ENCODE measurements at regions not wholly inside any gene's neighbourhood (a gene's known extent, or its start where the extent isn't known, plus 50 kb on each side); places are given as distances from the start of the nearest gene placed in this dataset.

GRCh38 chr12:126897102-126897501 is 1369.9 kb upstream of the TMEM132C start:
- Histone ChIP-seq H3K4me1 (no peaks in the 10 kb centered on the region), H3K9me3 (no peaks in the 10 kb centered on the region), H3K27me3 (no peaks in the 10 kb centered on the region), H3K36me3 (no peaks in the 10 kb centered on the region), H3K27ac (no peak overlapping the region), H3K4me3 (no peak overlapping the region)
- no peak for ATAC-seq
- 44% methylated on average over 1 of the region's 1 CpG for WGBS (ENCODE audit: insufficient coverage, low coverage, low lambda C conversion rate, missing lambda C conversion rate)
- intact Hi-C loops (cut with DNase I) = no loop called here
- DNase-seq = no peak
- no peak for TF ChIP-seq POLR2A (IDR thresholded peaks at IDR 0.05)
- TF ChIP-seq, protein P1, sequence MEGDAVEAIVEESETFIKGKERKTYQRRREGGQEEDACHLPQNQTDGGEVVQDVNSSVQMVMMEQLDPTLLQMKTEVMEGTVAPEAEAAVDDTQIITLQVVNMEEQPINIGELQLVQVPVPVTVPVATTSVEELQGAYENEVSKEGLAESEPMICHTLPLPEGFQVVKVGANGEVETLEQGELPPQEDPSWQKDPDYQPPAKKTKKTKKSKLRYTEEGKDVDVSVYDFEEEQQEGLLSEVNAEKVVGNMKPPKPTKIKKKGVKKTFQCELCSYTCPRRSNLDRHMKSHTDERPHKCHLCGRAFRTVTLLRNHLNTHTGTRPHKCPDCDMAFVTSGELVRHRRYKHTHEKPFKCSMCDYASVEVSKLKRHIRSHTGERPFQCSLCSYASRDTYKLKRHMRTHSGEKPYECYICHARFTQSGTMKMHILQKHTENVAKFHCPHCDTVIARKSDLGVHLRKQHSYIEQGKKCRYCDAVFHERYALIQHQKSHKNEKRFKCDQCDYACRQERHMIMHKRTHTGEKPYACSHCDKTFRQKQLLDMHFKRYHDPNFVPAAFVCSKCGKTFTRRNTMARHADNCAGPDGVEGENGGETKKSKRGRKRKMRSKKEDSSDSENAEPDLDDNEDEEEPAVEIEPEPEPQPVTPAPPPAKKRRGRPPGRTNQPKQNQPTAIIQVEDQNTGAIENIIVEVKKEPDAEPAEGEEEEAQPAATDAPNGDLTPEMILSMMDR (IDR thresholded peaks at IDR 0.05) = no peak

GRCh38 chr12:126897778-126898177 is 1369.2 kb upstream of the TMEM132C start:
- Histone ChIP-seq H3K4me3 (no peak overlapping the region), H3K27ac (no peak overlapping the region), H3K9me3 (no peaks in the 10 kb centered on the region), H3K36me3 (no peaks in the 10 kb centered on the region), H3K27me3 (no peaks in the 10 kb centered on the region), H3K4me1 (no peaks in the 10 kb centered on the region)
- ATAC-seq = no peak
- no peak for DNase-seq
- intact Hi-C loops (cut with DNase I) = no loop called here
- WGBS (ENCODE audit: insufficient coverage, low coverage, low lambda C conversion rate, missing lambda C conversion rate) = 51% methylated on average over 4 of the region's 5 CpGs
- TF ChIP-seq, protein P1 (IDR thresholded peaks at IDR 0.05) = no peak
- TF ChIP-seq POLR2A (IDR thresholded peaks at IDR 0.05) = no peak

DNA sequence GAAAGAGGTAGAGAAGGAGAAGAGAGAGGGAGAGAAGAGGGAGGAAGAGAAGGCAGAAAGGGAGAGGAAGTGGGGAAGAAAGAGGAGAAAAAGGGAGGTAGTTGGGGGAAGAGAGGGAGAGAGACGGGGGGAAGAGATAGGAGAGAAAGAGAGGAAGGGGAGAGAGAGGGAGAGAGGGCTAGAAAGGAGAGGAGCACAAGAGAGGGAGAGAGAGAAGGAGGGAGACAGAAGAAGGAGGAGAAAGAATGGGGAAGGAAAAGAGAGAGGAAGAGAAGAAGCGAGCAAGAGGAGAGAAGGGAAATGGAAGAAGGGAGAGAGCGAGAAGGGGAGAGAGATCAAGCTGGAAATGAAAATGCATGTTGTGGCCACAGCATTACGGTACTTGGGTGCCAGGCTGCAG is 1368.4 kb upstream of the TMEM132C start:
- H3K4me1 ChIP-seq = no peaks in the 10 kb centered on the region
- H3K27ac ChIP-seq = no peak overlapping the region
- no peak for DNase-seq
- no peaks in the 10 kb centered on the region for H3K9me3 ChIP-seq
- H3K36me3 ChIP-seq = no peaks in the 10 kb centered on the region
- WGBS (ENCODE audit: insufficient coverage, low coverage, low lambda C conversion rate, missing lambda C conversion rate) = 45% methylated on average over 4 of the region's 4 CpGs
- intact Hi-C loops (cut with DNase I) = no loop called here
- no peak overlapping the region for H3K4me3 ChIP-seq
- no peaks in the 10 kb centered on the region for H3K27me3 ChIP-seq
- ATAC-seq = no peak
- no peak for TF ChIP-seq POLR2A (IDR thresholded peaks at IDR 0.05)
- TF ChIP-seq, protein P1 (IDR thresholded peaks at IDR 0.05) = no peak

GRCh38 chr12:126899926-126900792 is 1366.8 kb upstream of the TMEM132C start:
- no peaks in the 10 kb centered on the region for H3K4me1 ChIP-seq
- intact Hi-C loops (cut with DNase I) = no loop called here
- ATAC-seq = no peak
- no peak overlapping the region for H3K4me3 ChIP-seq
- DNase-seq = no peak
- no peaks in the 10 kb centered on the region for H3K9me3 ChIP-seq
- 59% methylated on average over 29 of the region's 31 CpGs for WGBS (ENCODE audit: insufficient coverage, low coverage, low lambda C conversion rate, missing lambda C conversion rate)
- H3K27me3 ChIP-seq = no peaks in the 10 kb centered on the region
- H3K27ac ChIP-seq = no peak overlapping the region
- no peaks in the 10 kb centered on the region for H3K36me3 ChIP-seq
- no peak for TF ChIP-seq POLR2A (IDR thresholded peaks at IDR 0.05)
- TF ChIP-seq, protein P1 (IDR thresholded peaks at IDR 0.05) = no peak
